AG10803 (cell line): ENCODE measurements at regions not wholly inside any gene's neighbourhood (a gene's known extent, or its start where the extent isn't known, plus 50 kb on each side); places are given as distances from the start of the nearest gene placed in this dataset.

Experiments used
- DNase-seq: peaks from one replicate; pipeline ENCODE4 v3.0.0; 2010; ENCODE audit warnings: low read depth
- H3K4me3 ChIP-seq: 2 replicates; pipeline ENCODE4 v1.5.1; 2011; ENCODE audit warnings: mild to moderate bottlenecking, low read length, control low read depth
- CTCF ChIP-seq: conservative IDR thresholded peaks from 2 replicates; pipeline ENCODE4 v1.5.1; 2011; ENCODE audit warnings: mild to moderate bottlenecking, low read length, control low read depth, inconsistent platforms

- H3K4me3 ChIP-seq, result no peak overlapping the region
- TF ChIP-seq CTCF, result no peak
- DNase-seq, result no peak
These were observed 143.4 kb downstream of the COL6A3 start for GRCh38 chr2:237270520-237270919.

DNA sequence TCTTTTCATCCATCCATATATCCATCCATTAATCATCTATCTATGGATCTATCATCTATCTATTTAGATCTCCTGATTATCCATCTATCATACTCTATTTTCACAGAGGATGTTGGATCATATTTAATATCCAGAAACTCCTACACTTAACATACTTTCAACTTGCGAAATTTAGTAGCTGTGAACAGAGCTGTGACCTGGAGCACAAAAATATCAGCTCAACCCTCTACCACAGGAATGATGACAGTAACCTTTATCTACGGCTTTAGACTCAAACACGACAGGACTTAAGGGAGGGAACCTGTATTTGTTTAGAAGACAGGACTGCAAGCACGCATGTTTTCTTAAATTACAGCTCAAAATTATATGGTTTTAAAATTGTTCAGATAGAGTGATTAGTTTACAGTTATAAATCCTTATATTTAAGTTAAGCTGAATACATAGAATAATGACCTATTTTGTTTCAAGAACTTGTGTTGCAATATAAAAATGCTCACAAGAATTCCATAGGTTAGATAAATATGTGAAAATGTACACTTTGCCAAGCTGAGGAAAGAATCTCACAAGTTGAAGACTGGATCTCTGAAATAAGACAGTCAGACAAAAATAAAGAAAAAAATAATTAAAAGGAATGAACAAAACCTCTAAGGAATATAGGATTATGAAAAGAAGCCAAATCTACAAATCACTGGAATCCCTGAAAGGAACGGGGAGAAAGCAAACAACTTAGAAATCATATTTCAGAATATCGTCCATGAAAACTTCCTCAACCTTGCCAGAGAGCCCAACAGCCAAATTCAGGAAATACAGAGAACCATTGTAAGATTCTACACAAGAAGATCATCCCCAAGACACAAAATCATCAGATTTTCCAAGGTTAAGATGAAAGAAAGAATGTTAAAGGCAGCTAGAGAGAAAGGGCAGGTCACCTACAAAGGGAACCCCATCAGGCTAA lies 142.0 kb downstream of the COL6A3 start:
- no peak for TF ChIP-seq CTCF
- no peak overlapping the region for H3K4me3 ChIP-seq
- no peak for DNase-seq
